ENCODE measurements at regions not wholly inside any gene's neighbourhood (a gene's known extent, or its start where the extent isn't known, plus 50 kb on each side); places are given as distances from the start of the nearest gene placed in this dataset.

GRCh38 chr5:6159832-6160430 lies 218.4 kb downstream of the MED10 start:
- no peak for DNase-seq

- DNase-seq = no peak
These were observed 219.1 kb downstream of the MED10 start for GRCh38 chr5:6158974-6159831.

DNA sequence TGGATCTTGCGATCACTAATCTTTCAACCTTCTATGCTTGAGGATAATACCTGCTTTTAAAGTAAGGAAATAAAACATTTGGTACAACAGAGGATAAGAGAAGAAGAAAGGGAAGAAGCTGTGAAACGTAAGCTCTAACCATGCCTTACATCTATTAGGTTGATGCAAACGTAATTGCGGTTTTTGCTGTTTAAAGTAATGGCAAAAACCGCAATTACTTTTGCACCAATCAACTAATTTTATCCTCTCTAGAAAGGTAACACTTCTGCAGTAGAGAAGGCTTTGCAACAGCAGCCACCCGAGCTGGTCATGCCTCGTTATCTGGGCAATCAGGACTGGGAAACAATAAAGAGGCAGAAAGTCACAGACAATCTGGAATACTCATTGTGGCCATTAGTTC lies 224.1 kb downstream of the MED10 start:
- no peak for DNase-seq

- no peak for DNase-seq
These were observed 232.1 kb downstream of the MED10 start for GRCh38 chr5:6146271-6146670.

DNA sequence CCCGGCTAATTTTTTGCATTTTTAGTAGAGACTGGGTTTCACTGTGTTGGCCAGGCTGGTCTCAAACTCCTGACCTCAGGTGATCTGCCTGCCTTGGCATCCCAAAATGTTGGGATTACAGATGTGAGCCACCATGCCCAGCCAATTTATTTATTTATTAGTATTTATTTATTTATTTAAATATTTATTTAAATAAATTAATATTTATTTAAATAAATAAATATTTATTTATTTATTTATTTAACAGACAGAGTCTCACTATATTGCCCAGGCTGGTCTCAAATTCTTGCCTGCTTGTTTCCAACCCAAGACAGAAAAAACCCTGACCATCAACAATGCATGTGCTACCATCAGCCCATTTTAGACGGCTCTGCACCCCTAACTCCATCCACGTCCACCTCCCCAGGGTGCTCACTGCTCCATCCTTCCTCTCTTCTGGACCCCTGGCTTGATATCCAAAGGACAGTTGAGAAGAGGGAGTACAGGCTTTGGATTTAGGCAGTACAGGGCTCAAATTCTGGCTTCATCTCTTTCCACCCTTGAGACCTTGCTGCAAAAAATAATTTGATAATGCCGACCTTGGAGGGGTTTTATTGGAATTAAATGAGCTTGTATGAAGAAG lies 232.6 kb downstream of the MED10 start:
- DNase-seq = no peak

GRCh38 chr5:6143523-6143922 lies 234.8 kb downstream of the MED10 start:
- no peak for DNase-seq

- no peak for DNase-seq
These were observed 236.0 kb downstream of the MED10 start for GRCh38 chr5:6142353-6142752.

GRCh38 chr5:6140219-6140618 lies 238.1 kb downstream of the MED10 start:
- no peak for DNase-seq

DNA sequence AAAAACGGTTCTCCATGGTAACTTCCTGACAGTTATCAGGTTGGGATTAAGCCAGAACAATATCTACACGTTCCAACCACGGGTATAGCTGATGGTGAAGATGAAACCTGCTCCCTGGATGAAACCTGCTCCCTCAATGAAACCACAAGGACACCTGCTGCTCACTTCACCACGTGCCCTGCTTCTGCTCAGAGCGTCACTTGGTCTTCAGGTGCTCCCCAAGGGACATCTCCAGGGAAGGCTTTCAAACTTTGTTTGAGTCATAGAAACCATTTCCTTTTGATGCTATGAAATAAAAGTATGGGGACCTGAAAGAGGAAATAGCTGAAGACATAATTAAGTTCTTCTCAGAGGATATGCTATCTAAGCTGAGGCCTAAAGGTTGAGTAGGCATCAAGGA lies 242.4 kb downstream of the MED10 start:
- no peak for DNase-seq

- no peak for DNase-seq
These were observed 244.1 kb downstream of the MED10 start for GRCh38 chr5:6134281-6134680.

GRCh38 chr5:6125781-6126180 lies 252.6 kb downstream of the MED10 start:
- no peak for DNase-seq

DNA sequence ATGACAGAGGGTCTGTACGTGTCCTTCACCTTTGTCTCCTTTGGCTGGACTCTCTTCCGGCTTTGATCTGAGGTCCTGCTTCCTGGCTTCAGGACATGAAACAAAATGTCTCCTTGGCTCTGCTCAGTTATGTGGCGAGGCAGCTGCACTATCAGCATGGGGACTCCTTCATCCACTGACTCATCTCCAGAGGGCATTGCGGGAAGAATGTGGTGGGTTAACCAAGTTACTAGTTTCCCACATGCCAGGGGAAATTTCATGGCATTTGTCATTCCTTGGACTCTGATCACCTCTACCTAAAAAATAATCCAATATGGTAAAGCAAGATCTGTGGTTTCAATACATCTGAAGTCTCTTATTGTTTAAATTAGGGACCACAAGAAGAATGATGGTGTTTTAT lies 259.7 kb downstream of the MED10 start:
- DNase-seq = no peak

DNA sequence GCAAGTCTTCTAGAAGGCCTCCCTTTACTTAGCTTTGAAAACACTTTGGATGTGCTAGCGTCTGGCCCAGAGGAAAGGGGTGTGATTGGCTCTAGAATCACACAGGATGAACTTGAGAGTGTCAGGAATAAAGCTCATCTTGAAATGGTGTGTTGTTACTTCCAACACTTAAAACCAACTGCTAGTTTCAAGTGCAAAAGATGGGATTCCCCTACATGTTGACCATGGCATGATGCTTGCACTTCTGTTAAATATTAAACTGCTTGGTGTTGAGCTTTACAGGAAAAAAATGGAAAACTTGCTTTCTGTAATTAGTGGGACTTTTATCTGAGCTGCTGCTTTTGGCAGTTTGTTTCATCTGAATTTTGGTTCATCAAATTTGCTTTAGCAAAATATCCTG lies 261.1 kb downstream of the MED10 start:
- no peak for DNase-seq

- DNase-seq = no peak
These were observed 262.5 kb downstream of the MED10 start for GRCh38 chr5:6115852-6116251.

GRCh38 chr5:6112538-6112937 lies 265.8 kb downstream of the MED10 start:
- DNase-seq = no peak

- DNase-seq = no peak
These were observed 266.2 kb downstream of the MED10 start for GRCh38 chr5:6112125-6112524.

DNA sequence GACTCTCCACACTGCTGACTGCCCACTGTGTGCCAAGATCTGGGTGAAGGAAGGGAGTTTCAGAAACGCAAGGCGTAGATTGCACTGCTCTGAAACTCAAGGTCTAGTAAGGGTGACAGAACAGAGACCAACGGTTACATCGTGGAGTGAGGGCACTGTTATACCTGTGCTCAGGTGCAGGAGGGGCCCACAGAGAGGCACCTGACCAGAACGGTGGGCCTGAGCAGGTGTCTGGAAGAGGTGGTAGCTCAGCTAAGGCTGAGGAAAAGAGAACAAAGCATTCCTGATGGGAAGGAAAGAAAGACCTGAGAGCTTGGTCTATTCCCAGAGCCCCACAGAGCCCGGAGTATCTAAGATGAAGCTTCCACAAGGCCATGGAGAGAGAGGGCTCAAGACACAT lies 267.2 kb downstream of the MED10 start:
- DNase-seq = no peak

- no peak for DNase-seq
These were observed 267.8 kb downstream of the MED10 start for GRCh38 chr5:6110441-6111005.

- no peak for DNase-seq
These were observed 269.1 kb downstream of the MED10 start for GRCh38 chr5:6108981-6109825.

DNA sequence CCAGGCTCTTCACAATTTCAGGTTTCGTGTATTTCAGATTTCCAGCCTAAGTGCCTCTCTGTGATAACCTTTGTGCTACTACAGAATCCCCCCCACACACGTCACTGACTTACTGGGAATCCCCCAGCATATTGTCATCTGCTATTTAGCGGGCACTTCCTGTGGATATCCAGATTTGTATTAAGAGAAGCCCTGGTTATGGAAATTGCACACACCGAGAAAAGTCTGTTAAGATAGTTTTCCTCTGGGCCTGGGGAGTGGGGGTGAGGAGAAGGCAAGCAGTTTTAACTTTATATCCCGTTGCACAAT lies 269.9 kb downstream of the MED10 start:
- DNase-seq = no peak

- DNase-seq = no peak
These were observed 270.4 kb downstream of the MED10 start for GRCh38 chr5:6107675-6108539.

- no peak for DNase-seq
These were observed 271.6 kb downstream of the MED10 start for GRCh38 chr5:6106756-6107155.
